GM23248 (cell line): ENCODE measurements at regions not wholly inside any gene's neighbourhood (a gene's known extent, or its start where the extent isn't known, plus 50 kb on each side); places are given as distances from the start of the nearest gene placed in this dataset.

ENCODE experiments used
- DNase-seq: peaks from one replicate; pipeline ENCODE4 v3.0.0-alpha.2; 2015
- H2AFZ ChIP-seq: fragments of 200-600 bp; sonication (generic); 2 replicates; pipeline ENCODE4 v1.6.1; 2016; ENCODE audit warnings: antibody characterized with exemption
- H3F3A ChIP-seq: fragments of 200-600 bp; sonication (generic); 2 replicates; pipeline ENCODE4 v1.6.1; 2016; ENCODE audit warnings: mild to moderate bottlenecking, antibody characterized with exemption, mixed run types; ENCODE audit not compliant: insufficient read depth
- H3K27ac ChIP-seq: fragments of 200-600 bp; sonication (generic); 2 replicates; pipeline ENCODE4 v1.5.1; 2016; ENCODE audit warnings: mild to moderate bottlenecking
- H3K27me3 ChIP-seq: fragments of 200-600 bp; sonication (generic); replicated peaks from 2 replicates; pipeline ENCODE4 v1.6.1; 2016; ENCODE audit warnings: mild to moderate bottlenecking; ENCODE audit not compliant: insufficient read depth
- H3K36me3 ChIP-seq: fragments of 200-600 bp; sonication (generic); 2 replicates; pipeline ENCODE4 v1.6.1; 2016; ENCODE audit warnings: low read depth, mild to moderate bottlenecking
- H3K4me1 ChIP-seq: fragments of 200-600 bp; sonication (generic); 2 replicates; pipeline ENCODE4 v1.6.1; 2016; ENCODE audit warnings: mild to moderate bottlenecking; ENCODE audit not compliant: insufficient read depth
- H3K4me2 ChIP-seq: fragments of 200-600 bp; sonication (generic); one replicate; pipeline ENCODE4 v1.6.1; 2016; ENCODE audit warnings: mild to moderate bottlenecking; ENCODE audit not compliant: unreplicated experiment
- H3K4me3 ChIP-seq: fragments of 200-600 bp; sonication (generic); 2 replicates; pipeline ENCODE4 v1.5.1; 2016; ENCODE audit warnings: mild to moderate bottlenecking
- H3K79me2 ChIP-seq: fragments of 200-600 bp; sonication (generic); 2 replicates; pipeline ENCODE4 v1.6.1; 2016; ENCODE audit warnings: mild to moderate bottlenecking; ENCODE audit not compliant: insufficient read depth
- H3K9ac ChIP-seq: fragments of 200-600 bp; sonication (generic); 2 replicates; pipeline ENCODE4 v1.6.1; 2016; ENCODE audit warnings: mild to moderate bottlenecking
- H3K9me2 ChIP-seq: fragments of 200-600 bp; sonication (generic); 2 replicates; pipeline ENCODE4 v1.6.1; 2016; ENCODE audit warnings: mixed run types, mild to moderate bottlenecking, moderate library complexity; ENCODE audit not compliant: insufficient read depth
- H3K9me3 ChIP-seq: fragments of 200-600 bp; sonication (generic); one replicate; pipeline ENCODE4 v1.6.1; 2017; ENCODE audit warnings: low read depth
- H4K20me1 ChIP-seq: fragments of 200-600 bp; sonication (generic); 2 replicates; pipeline ENCODE4 v1.6.0; 2016; ENCODE audit not compliant: insufficient read depth
- EZH2 ChIP-seq: fragments of 200-600 bp; sonication (generic); IDR thresholded peaks from 2 replicates; pipeline ENCODE4 v1.6.1; 2018; ENCODE audit warnings: antibody characterized with exemption, mild to moderate bottlenecking; ENCODE audit not compliant: insufficient read depth, poor library complexity, severe bottlenecking
- EZH2phosphoT487 ChIP-seq: fragments of 200-600 bp; sonication (generic); IDR thresholded peaks from 2 replicates; pipeline ENCODE4 v1.6.1; 2018; ENCODE audit warnings: antibody characterized with exemption, moderate library complexity, mild to moderate bottlenecking, low read depth; ENCODE audit not compliant: insufficient read depth
- WGBS, 2 experiments: methylation state at CpG; one replicate each; pipeline ENCODE4 v1.1.6; 2015 to 2017; ENCODE audit warnings: low lambda C conversion rate in 2 of 2, low coverage in 1 of 2; ENCODE audit errors: missing lambda C conversion rate in 2 of 2; 5-methylcytosine and 5-hydroxymethylcytosine counted together
- in situ Hi-C: fragments of 300-500 bp; cut with MboI; formaldehyde crosslinking; loops from 2 replicates; pipeline ENCODE4 v1.15.0; 2020

DNA sequence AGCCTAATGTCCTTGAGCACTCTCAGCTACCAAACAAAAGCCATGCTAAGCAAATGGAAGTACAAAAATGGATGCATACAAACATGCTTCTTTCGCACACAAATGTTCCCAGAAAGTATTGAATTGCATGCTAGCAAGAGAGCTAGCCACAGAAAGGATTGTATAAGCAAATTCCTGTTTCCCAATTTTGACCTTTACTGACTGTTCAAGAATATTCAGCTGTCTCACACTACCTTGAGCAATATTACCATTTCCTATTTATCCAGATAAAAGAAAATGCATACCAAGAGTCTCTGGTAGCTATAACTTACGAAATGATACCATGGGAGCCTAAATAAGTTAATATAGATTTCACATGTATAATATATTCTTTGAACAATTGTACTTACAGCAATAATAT, 264.6 kb downstream of the TMEM167A start:
- 24 to 26% methylated on average over 2 of the region's 2 CpGs for WGBS, 2 experiments
- Histone ChIP-seq H3K27ac (no peak overlapping the region), H3K9ac (no peak overlapping the region), H3K4me3 (no peak overlapping the region), H3K4me2 (no peak overlapping the region), H3K4me1 (no peaks in the 10 kb centered on the region), H4K20me1 (no peaks in the 10 kb centered on the region), H2AFZ (no peak overlapping the region), H3K27me3 (no peaks in the 10 kb centered on the region), H3K79me2 (no peaks in the 10 kb centered on the region), H3F3A (no peaks in the 10 kb centered on the region), H3K9me3 (no peaks in the 10 kb centered on the region), H3K36me3 (no peaks in the 10 kb centered on the region), H3K9me2 (no peaks in the 10 kb centered on the region)
- TF ChIP-seq EZH2phosphoT487 (no peak), EZH2 (no peak)
- in situ Hi-C loops, result no loop called here
- DNase-seq, result peak; percentile 44

- 28 to 42% methylated on average over 6 of the region's 6 CpGs for WGBS, 2 experiments
- no peaks in the 10 kb centered on the region for H3F3A ChIP-seq
- no peak overlapping the region for H3K4me2 ChIP-seq
- H3K9me3 ChIP-seq, result no peaks in the 10 kb centered on the region
- no peak overlapping the region for H3K27ac ChIP-seq
- H3K4me1 ChIP-seq, result no peaks in the 10 kb centered on the region
- H3K79me2 ChIP-seq, result no peaks in the 10 kb centered on the region
- no peaks in the 10 kb centered on the region for H3K36me3 ChIP-seq
- in situ Hi-C loops, result no loop called here
- H3K9ac ChIP-seq, result no peak overlapping the region
- H3K27me3 ChIP-seq, result no peaks in the 10 kb centered on the region
- no peak overlapping the region for H3K4me3 ChIP-seq
- TF ChIP-seq EZH2phosphoT487 (no peak), EZH2 (no peak)
- H2AFZ ChIP-seq, result no peak overlapping the region
- DNase-seq, result no peak
- H4K20me1 ChIP-seq, result no peaks in the 10 kb centered on the region
- H3K9me2 ChIP-seq, result no peaks in the 10 kb centered on the region
Observed at GRCh38 chr5:82811490-82811889, 265.7 kb downstream of the TMEM167A start.

- no peaks in the 10 kb centered on the region for H3K79me2 ChIP-seq
- DNase-seq, result no peak
- no peak overlapping the region for H3K9ac ChIP-seq
- H3K9me2 ChIP-seq, result no peaks in the 10 kb centered on the region
- no peaks in the 10 kb centered on the region for H3F3A ChIP-seq
- H3K4me3 ChIP-seq, result no peak overlapping the region
- H3K4me1 ChIP-seq, result no peaks in the 10 kb centered on the region
- H3K36me3 ChIP-seq, result no peaks in the 10 kb centered on the region
- no peak overlapping the region for H2AFZ ChIP-seq
- TF ChIP-seq EZH2phosphoT487 (no peak), EZH2 (no peak)
- H4K20me1 ChIP-seq, result no peaks in the 10 kb centered on the region
- in situ Hi-C loops, result no loop called here
- no peaks in the 10 kb centered on the region for H3K9me3 ChIP-seq
- H3K27ac ChIP-seq, result no peak overlapping the region
- H3K27me3 ChIP-seq, result no peaks in the 10 kb centered on the region
- 9 to 13% methylated on average over 2 of the region's 2 CpGs for WGBS, 2 experiments
- no peak overlapping the region for H3K4me2 ChIP-seq
Observed at GRCh38 chr5:82809420-82810143, 267.6 kb downstream of the TMEM167A start.

DNA sequence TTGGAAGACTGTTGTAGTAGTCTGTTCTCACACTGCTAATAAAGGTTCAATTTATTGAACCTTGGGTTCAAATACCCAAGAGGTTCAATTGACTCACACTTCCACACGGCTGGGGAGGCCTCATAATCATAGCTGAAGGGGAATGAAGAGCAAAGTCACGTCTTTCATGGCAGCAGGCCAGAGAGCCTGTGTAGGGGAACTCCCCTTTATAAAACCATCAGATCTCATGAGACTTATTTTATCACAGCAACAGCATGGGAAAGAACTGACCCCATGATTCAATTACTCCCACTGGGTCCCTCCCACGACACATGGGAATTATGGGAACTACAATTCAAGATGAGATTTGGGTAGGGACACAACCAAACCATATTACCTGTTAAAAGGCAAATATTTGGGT, 268.2 kb downstream of the TMEM167A start:
- Histone ChIP-seq H3K4me3 (no peak overlapping the region), H3K4me2 (no peak overlapping the region), H3K79me2 (no peaks in the 10 kb centered on the region), H3K9ac (no peak overlapping the region), H3K36me3 (no peaks in the 10 kb centered on the region), H4K20me1 (no peaks in the 10 kb centered on the region), H3K27me3 (no peaks in the 10 kb centered on the region), H2AFZ (no peak overlapping the region), H3K9me2 (no peaks in the 10 kb centered on the region), H3K27ac (no peak overlapping the region), H3K4me1 (no peaks in the 10 kb centered on the region), H3K9me3 (no peaks in the 10 kb centered on the region), H3F3A (no peaks in the 10 kb centered on the region)
- in situ Hi-C loops, result no loop called here
- no peak for DNase-seq
- TF ChIP-seq EZH2phosphoT487 (no peak), EZH2 (no peak)
- 5 to 10% methylated on average over 3 of the region's 3 CpGs for WGBS, 2 experiments

DNA sequence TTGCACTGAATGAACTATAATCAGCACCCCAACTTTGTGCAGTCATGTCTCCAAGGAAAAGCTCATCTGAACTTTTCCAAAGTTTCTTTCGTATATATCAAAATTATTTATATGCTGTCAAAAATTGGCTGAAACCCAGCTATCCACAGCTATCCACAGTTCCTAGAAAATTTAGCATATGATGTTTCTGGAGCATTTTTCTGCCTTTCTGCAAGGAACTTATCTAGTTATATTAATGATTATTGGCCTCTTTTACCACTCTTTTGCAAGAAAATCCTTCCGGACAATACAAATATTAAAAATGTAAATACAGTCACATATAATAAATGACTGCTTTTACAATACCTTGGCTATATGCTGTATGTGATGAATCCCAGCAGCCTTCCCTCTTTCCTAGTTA, 270.2 kb downstream of the TMEM167A start:
- WGBS, 2 experiments, result 63 to 72% methylated on average over 2 of the region's 2 CpGs
- H3K4me2 ChIP-seq, result no peak overlapping the region
- H3K36me3 ChIP-seq, result no peaks in the 10 kb centered on the region
- no peak overlapping the region for H3K9ac ChIP-seq
- H2AFZ ChIP-seq, result no peak overlapping the region
- no peaks in the 10 kb centered on the region for H3K4me1 ChIP-seq
- H3K27me3 ChIP-seq, result no peaks in the 10 kb centered on the region
- TF ChIP-seq EZH2 (no peak), EZH2phosphoT487 (no peak)
- H3F3A ChIP-seq, result no peaks in the 10 kb centered on the region
- H3K4me3 ChIP-seq, result no peak overlapping the region
- H3K9me3 ChIP-seq, result no peaks in the 10 kb centered on the region
- H3K79me2 ChIP-seq, result no peaks in the 10 kb centered on the region
- H3K9me2 ChIP-seq, result no peaks in the 10 kb centered on the region
- no peak for DNase-seq
- no peaks in the 10 kb centered on the region for H4K20me1 ChIP-seq
- H3K27ac ChIP-seq, result no peak overlapping the region
- in situ Hi-C loops, result no loop called here
